Ovary (tissue), 7 donors: ENCODE measurements at regions not wholly inside any gene's neighbourhood (a gene's known extent, or its start where the extent isn't known, plus 50 kb on each side); places are given as distances from the start of the nearest gene placed in this dataset.

ENCODE experiments used
- DNase-seq, 5 donors: peaks; one replicate each; pipeline ENCODE4 v3.0.0-alpha.2; 2019 to 2020
- H3K27ac ChIP-seq, 2 donors: fragments of 200-600 bp; one replicate each; pipeline versions ENCODE4 v1.5.1 to v1.8.0; 2019 to 2022
- H3K27me3 ChIP-seq: fragments of 200-600 bp; one replicate; pipeline ENCODE4 v1.8.0; 2022
- H3K36me3 ChIP-seq: fragments of 200-600 bp; sonication (generic); one replicate; pipeline ENCODE4 v1.5.1; 2019
- H3K4me1 ChIP-seq: one replicate; pipeline ENCODE4 v1.8.1; 2013; ENCODE audit warnings: mild to moderate bottlenecking, moderate library complexity; ENCODE audit not compliant: insufficient read depth
- H3K4me3 ChIP-seq: fragments of 200-600 bp; sonication (generic); one replicate; pipeline ENCODE4 v1.5.1; 2017
- H3K9me3 ChIP-seq, 2 donors: fragments of 200-600 bp in 1 of 2; sonication (generic) in 1 of 2; one replicate each; pipeline versions ENCODE4 v1.5.1 to v1.8.1; 2013 to 2019; ENCODE audit warnings: mild to moderate bottlenecking in 1 of 2, moderate library complexity in 1 of 2
- EP300 ChIP-seq: sonication (generic); formaldehyde crosslinking; IDR thresholded peaks from one replicate; pipeline ENCODE4 v1.6.1; 2017; ENCODE audit warnings: antibody characterized with exemption
- POLR2A ChIP-seq: fragments of 450-650 bp; IDR thresholded peaks from one replicate; pipeline ENCODE4 v1.6.1; 2017; ENCODE audit warnings: antibody characterized with exemption, mild to moderate bottlenecking, moderate library complexity
- WGBS, 3 donors: extraction: QIAGEN DNeasy Blood & Tissue Kit in 1 of 3; methylation state at CpG; one replicate each; pipeline versions ENCODE4 v1.1.5 to v1.1.7; 2013 to 2017; 5-methylcytosine and 5-hydroxymethylcytosine counted together
- intact Hi-C, 4 donors: fragments of 100-400 bp; cut with DNase I; formaldehyde crosslinking; loops; one replicate each; pipeline versions ENCODE4 v1.11.0 to v1.15.1; 2022 to 2023
- TF ChIP-seq, protein P1 (sequence below), 3 donors: fragments of 450-650 bp in 2 of 3; fragments of 200-600 bp in 1 of 3; IDR thresholded peaks; one replicate each; pipeline versions ENCODE4 v1.5.1 to v1.8.0; 2016 to 2022; ENCODE audit warnings: antibody characterized with exemption in 3 of 3, mild to moderate bottlenecking in 1 of 3
- donor health status: DM: no; HTN: no; CAD: no; lungs with moderate emphysema.
- donor health status: DM: no; HTN: no; CAD: no.
- donor health status: Bipolar disorder and iron deficiency.
- donor health status: DM: no; HTN: no; CAD: no.
- donor health status: DM: yes; HTN: yes; CAD: no.

DNA sequence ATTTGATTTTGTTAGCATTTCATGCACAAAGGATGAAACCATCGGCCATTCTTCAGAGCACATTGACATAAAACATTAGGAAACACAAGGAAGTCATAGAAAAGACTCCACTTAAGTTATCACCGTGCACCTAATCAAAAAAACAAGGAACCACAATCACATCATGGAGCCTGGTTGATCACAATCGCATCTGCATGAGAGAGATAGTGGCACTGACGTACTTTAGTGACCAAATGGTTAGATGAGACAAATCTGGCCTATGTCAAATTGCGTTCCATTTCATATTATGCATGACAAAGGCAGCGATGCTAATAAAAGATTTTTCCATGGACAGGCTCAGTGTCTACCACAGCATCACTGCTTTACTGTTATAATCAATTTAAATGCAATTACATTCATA is 571.8 kb upstream of the ADGRL2 start:
- peaks cover 2% of the 10 kb centered on the region for H3K4me1 ChIP-seq
- no peaks in the 10 kb centered on the region for H3K9me3 ChIP-seq
- no peak for DNase-seq
- 94 to 95% (median 94%) methylated on average over 6 of the region's 6 CpGs for WGBS, 3 donors
- no peaks in the 10 kb centered on the region for H3K27me3 ChIP-seq
- intact Hi-C loops: no loop called here
- TF ChIP-seq EP300 (no peak), POLR2A (no peak)
- TF ChIP-seq, protein P1, sequence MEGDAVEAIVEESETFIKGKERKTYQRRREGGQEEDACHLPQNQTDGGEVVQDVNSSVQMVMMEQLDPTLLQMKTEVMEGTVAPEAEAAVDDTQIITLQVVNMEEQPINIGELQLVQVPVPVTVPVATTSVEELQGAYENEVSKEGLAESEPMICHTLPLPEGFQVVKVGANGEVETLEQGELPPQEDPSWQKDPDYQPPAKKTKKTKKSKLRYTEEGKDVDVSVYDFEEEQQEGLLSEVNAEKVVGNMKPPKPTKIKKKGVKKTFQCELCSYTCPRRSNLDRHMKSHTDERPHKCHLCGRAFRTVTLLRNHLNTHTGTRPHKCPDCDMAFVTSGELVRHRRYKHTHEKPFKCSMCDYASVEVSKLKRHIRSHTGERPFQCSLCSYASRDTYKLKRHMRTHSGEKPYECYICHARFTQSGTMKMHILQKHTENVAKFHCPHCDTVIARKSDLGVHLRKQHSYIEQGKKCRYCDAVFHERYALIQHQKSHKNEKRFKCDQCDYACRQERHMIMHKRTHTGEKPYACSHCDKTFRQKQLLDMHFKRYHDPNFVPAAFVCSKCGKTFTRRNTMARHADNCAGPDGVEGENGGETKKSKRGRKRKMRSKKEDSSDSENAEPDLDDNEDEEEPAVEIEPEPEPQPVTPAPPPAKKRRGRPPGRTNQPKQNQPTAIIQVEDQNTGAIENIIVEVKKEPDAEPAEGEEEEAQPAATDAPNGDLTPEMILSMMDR (IDR thresholded peaks at IDR 0.05): no peak
- no peaks in the 10 kb centered on the region for H3K36me3 ChIP-seq
- no peak overlapping the region for H3K4me3 ChIP-seq
- no peak overlapping the region for H3K27ac ChIP-seq

DNA sequence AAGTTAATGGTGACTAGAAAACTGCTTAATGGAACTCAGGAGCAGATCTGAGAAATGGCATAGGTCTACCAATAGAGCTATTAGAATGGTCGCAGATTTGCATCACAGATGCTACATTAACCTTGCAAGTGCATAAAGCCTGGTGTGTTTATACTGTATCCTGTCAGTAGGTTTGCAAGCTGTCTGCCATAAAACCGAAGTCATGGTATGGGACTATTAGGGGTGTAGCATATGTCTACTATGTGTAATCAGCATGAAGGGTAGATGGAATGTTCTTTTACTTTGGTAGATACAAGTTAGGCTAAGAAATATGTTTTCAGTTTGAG is 574.2 kb upstream of the ADGRL2 start:
- H3K36me3 ChIP-seq: no peaks in the 10 kb centered on the region
- WGBS, 3 donors: 89 to 95% (median 93%) methylated on average over 2 of the region's 2 CpGs
- no peak overlapping the region for H3K27ac ChIP-seq
- no peak overlapping the region for H3K4me3 ChIP-seq
- TF ChIP-seq EP300 (no peak), POLR2A (no peak)
- TF ChIP-seq, protein P1 (IDR thresholded peaks at IDR 0.05): no peak
- no peaks in the 10 kb centered on the region for H3K27me3 ChIP-seq
- no peak for DNase-seq
- H3K9me3 ChIP-seq: no peaks in the 10 kb centered on the region
- intact Hi-C loops: no loop called here
- H3K4me1 ChIP-seq: peaks cover 2% of the 10 kb centered on the region

DNA sequence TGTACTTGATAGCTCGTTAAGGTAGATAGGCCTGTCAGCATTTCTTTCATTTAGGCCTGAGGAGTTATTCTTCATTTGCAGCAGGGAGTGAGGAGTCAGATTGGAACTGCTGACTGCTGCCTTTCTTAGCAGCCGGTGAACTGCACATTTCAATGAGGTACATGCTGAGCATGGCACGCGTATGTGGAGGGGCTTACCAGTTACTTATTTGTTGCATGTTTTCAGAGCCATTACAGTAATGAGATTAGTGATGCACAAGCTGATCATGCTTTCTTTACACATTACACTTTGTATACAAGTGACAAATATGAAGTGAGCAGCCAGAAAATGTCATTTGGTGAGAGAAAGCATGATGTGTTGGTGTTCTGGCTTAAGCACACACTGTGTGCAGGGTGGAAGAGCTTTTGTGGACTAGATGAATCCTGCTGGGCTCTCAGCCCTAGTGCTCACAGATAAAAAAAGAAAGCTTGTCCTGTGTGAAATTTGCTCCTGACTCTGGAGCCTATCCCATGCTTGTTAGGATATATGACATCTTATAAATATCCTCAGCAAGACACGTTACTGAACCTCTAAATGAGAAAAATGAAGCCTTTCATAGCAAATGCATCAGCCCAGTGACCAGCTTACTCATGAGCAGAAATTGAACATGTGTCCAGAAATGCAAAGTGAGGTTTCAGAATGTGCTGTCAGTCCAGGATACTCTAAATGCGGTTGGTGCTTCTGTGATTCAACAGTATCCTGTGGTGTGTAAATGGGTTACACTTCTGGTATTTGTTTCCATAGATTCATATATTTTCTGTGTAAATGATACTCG is 574.7 kb upstream of the ADGRL2 start:
- H3K4me3 ChIP-seq: no peak overlapping the region
- TF ChIP-seq EP300: no peak
- no peak for TF ChIP-seq POLR2A
- TF ChIP-seq, protein P1 (IDR thresholded peaks at IDR 0.05): no peak
- intact Hi-C loops: no loop called here
- no peaks in the 10 kb centered on the region for H3K27me3 ChIP-seq
- no peak for DNase-seq
- H3K27ac ChIP-seq: no peak overlapping the region
- 89 to 93% (median 92%) methylated on average over 7 of the region's 7 CpGs for WGBS, 3 donors
- H3K4me1 ChIP-seq: peaks cover 2% of the 10 kb centered on the region
- H3K36me3 ChIP-seq: no peaks in the 10 kb centered on the region
- H3K9me3 ChIP-seq: no peaks in the 10 kb centered on the region

DNA sequence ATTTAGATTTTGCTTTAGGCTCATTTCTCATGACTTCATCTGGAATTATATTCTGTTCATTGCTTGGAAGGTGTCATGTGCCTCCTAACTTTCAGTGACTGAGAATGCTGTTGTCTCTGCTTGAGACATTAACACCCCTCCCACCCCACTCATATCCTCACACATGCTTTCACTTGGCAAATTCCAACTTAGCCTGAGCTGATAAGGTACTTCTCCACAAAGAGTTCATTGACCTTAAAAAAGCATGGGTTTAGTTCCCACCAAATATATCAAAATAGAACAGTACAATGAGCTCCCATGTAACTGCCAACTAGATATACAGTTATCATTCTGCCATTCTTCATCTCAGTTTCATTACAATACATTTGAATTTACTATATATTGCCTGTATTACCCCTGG is 576.5 kb upstream of the ADGRL2 start:
- no peak overlapping the region for H3K27ac ChIP-seq
- no peaks in the 10 kb centered on the region for H3K9me3 ChIP-seq
- no peak for DNase-seq
- no peaks in the 10 kb centered on the region for H3K27me3 ChIP-seq
- peaks cover 2% of the 10 kb centered on the region for H3K4me1 ChIP-seq
- H3K36me3 ChIP-seq: no peaks in the 10 kb centered on the region
- TF ChIP-seq, protein P1 (IDR thresholded peaks at IDR 0.05): no peak
- TF ChIP-seq POLR2A (no peak), EP300 (no peak)
- no peak overlapping the region for H3K4me3 ChIP-seq
- intact Hi-C loops: no loop called here
